ENCODE measurements at regions not wholly inside any gene's neighbourhood (a gene's known extent, or its start where the extent isn't known, plus 50 kb on each side); places are given as distances from the start of the nearest gene placed in this dataset.

- H3K36me3 ChIP-seq (ENCODE audit: control insufficient read depth, insufficient read depth, low read length): no peaks in the 10 kb centered on the region
- H3K4me3 ChIP-seq (ENCODE audit: insufficient read depth, low read depth, low read length): no peak overlapping the region
- H2BK15ac ChIP-seq (ENCODE audit: low read depth, low read length): no peak overlapping the region
- BruUV-seq (replicated peaks): no TSS peak
- no peak overlapping the region for H3K14ac ChIP-seq (replicated peaks; ENCODE audit: low read depth, low read length)
- no peak overlapping the region for H2BK5ac ChIP-seq (ENCODE audit: low read depth, low read length, poor library complexity, severe bottlenecking)
- DNase-seq: no peak
- H3K4me1 ChIP-seq (ENCODE audit: control insufficient read depth, insufficient read depth, low read length): no peaks in the 10 kb centered on the region
- H2BK20ac ChIP-seq (ENCODE audit: low read depth, low read length): no peak overlapping the region
- no peak overlapping the region for H4K5ac ChIP-seq (ENCODE audit: low read depth, low read length)
- no peak overlapping the region for H3K56ac ChIP-seq (ENCODE audit: extremely low read depth, insufficient read depth, low read length)
- POLR2A ChIA-PET (ENCODE audit: unreplicated experiment): no interaction called here
- WGBS, 2 experiments (ENCODE audit: extremely low coverage in 2 of 2, insufficient read length in 1 of 2): no CpG with 5 or more reads among the region's 2 CpGs
- no peak overlapping the region for H3K4ac ChIP-seq (ENCODE audit: low read depth, low read length)
- no peak overlapping the region for H3K27ac ChIP-seq (ENCODE audit: insufficient read depth, low read length)
- no peak overlapping the region for H2AFZ ChIP-seq (replicated peaks; ENCODE audit: low read length, poor library complexity)
- no peaks in the 10 kb centered on the region for H4K20me1 ChIP-seq (ENCODE audit: insufficient read depth, low read length)
- H3K18ac ChIP-seq (ENCODE audit: low read depth, low read length): no peak overlapping the region
- H3K9me3 ChIP-seq (ENCODE audit: control insufficient read depth, insufficient read depth, low read length): no peaks in the 10 kb centered on the region
- H3K27me3 ChIP-seq (ENCODE audit: control insufficient read depth, insufficient read depth, low read length): peaks cover 12% of the 10 kb centered on the region; the same call in 1 of the 2 replicates
- no peaks in the 10 kb centered on the region for H3K79me1 ChIP-seq (ENCODE audit: low read depth in 1 of 2, low read length in 2 of 2)
- intact Hi-C loops (cut with micrococcal nuclease) (no loop called here), dilution Hi-C loops (cut with HindIII; ENCODE audit: low sequenced_read_pairs, unreplicated experiment) (no loop called here), in situ Hi-C loops (cut with MboI; ENCODE audit: low sequenced_read_pairs) (no loop called here)
- no peak overlapping the region for H3K23ac ChIP-seq (ENCODE audit: low read depth, low read length)
- H3K9ac ChIP-seq (ENCODE audit: low read depth, low read length): no peak overlapping the region
- TF ChIP-seq, protein P1, sequence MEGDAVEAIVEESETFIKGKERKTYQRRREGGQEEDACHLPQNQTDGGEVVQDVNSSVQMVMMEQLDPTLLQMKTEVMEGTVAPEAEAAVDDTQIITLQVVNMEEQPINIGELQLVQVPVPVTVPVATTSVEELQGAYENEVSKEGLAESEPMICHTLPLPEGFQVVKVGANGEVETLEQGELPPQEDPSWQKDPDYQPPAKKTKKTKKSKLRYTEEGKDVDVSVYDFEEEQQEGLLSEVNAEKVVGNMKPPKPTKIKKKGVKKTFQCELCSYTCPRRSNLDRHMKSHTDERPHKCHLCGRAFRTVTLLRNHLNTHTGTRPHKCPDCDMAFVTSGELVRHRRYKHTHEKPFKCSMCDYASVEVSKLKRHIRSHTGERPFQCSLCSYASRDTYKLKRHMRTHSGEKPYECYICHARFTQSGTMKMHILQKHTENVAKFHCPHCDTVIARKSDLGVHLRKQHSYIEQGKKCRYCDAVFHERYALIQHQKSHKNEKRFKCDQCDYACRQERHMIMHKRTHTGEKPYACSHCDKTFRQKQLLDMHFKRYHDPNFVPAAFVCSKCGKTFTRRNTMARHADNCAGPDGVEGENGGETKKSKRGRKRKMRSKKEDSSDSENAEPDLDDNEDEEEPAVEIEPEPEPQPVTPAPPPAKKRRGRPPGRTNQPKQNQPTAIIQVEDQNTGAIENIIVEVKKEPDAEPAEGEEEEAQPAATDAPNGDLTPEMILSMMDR (conservative IDR thresholded peaks at IDR 0.05; ENCODE audit: low read depth, low read length): no peak
- TF ChIP-seq MAFK (IDR thresholded peaks at IDR 0.05; ENCODE audit: low read depth, low read length): no peak
- TF ChIP-seq USF2 (IDR thresholded peaks at IDR 0.05; ENCODE audit: low read depth, low read length): no peak
- TF ChIP-seq SMC3 (IDR thresholded peaks at IDR 0.05; ENCODE audit: low read depth, low read length): no peak
- no peak for TF ChIP-seq POLR2A (IDR thresholded peaks at IDR 0.05; ENCODE audit: low read depth, low read length)
- TF ChIP-seq, protein P2, sequence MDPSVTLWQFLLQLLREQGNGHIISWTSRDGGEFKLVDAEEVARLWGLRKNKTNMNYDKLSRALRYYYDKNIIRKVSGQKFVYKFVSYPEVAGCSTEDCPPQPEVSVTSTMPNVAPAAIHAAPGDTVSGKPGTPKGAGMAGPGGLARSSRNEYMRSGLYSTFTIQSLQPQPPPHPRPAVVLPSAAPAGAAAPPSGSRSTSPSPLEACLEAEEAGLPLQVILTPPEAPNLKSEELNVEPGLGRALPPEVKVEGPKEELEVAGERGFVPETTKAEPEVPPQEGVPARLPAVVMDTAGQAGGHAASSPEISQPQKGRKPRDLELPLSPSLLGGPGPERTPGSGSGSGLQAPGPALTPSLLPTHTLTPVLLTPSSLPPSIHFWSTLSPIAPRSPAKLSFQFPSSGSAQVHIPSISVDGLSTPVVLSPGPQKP (IDR thresholded peaks at IDR 0.05; ENCODE audit: borderline replicate concordance, low read depth, low read length): no peak
- TF ChIP-seq CEBPB (IDR thresholded peaks at IDR 0.05; ENCODE audit: low read depth, low read length): no peak
- TF ChIP-seq RCOR1 (IDR thresholded peaks at IDR 0.05; ENCODE audit: insufficient replicate concordance, low read length): no peak
- TF ChIP-seq MXI1 (IDR thresholded peaks at IDR 0.05; ENCODE audit: borderline replicate concordance, low read depth, low read length): no peak
- no peak for TF ChIP-seq RAD21 (IDR thresholded peaks at IDR 0.05; ENCODE audit: low read length)
- TF ChIP-seq MAZ (IDR thresholded peaks at IDR 0.05; ENCODE audit: borderline replicate concordance, low read depth, low read length): no peak
- TF ChIP-seq RFX5 (IDR thresholded peaks at IDR 0.05; ENCODE audit: low read depth, low read length): no peak
- no peak for TF ChIP-seq FOS (IDR thresholded peaks at IDR 0.05; ENCODE audit: low read depth, low read length)
- no peak for TF ChIP-seq BHLHE40 (IDR thresholded peaks at IDR 0.05; ENCODE audit: low read depth, low read length)
- TF ChIP-seq CHD1 (IDR thresholded peaks at IDR 0.05; ENCODE audit: low read depth, low read length): no peak
- no peak for TF ChIP-seq NFE2L2 (IDR thresholded peaks at IDR 0.05; ENCODE audit: low read depth, low read length)
- H2AK5ac ChIP-seq (ENCODE audit: low read depth, low read length): no peak overlapping the region
- H4K91ac ChIP-seq (ENCODE audit: insufficient read depth, low read depth, low read length): no peak overlapping the region
- no peak for ATAC-seq (ENCODE audit: low read depth)
- CTCF ChIA-PET: interaction anchor here (0.6 kb wide), 1 partner anchor 89 kb away, joined by 3 read pairs; no protein-coding TSS in a partner anchor
- H2BK120ac ChIP-seq (ENCODE audit: low read depth, low read length): no peak overlapping the region
- H3K4me2 ChIP-seq (ENCODE audit: low read depth, low read length): no peak overlapping the region
- H2AK9ac ChIP-seq (replicated peaks; ENCODE audit: low read depth, low read length, poor library complexity): no peak overlapping the region
- no peak overlapping the region for H4K8ac ChIP-seq (ENCODE audit: low read depth in 2 of 2, low read length in 2 of 2)
- H3K9me1 ChIP-seq (ENCODE audit: insufficient read depth, low read length): no peaks in the 10 kb centered on the region
These were observed 127.6 kb upstream of the UNC5B start for GRCh38 chr10:71084818-71085126.

All from IMR-90 (cell line).